GM12892 (cell line): ENCODE measurements at regions not wholly inside any gene's neighbourhood (a gene's known extent, or its start where the extent isn't known, plus 50 kb on each side); places are given as distances from the start of the nearest gene placed in this dataset.

Source experiments
- POLR2A ChIP-seq: IDR thresholded peaks from 2 replicates; pipeline ENCODE4 v1.6.1; 2011; ENCODE audit warnings: low read depth, low read length, control low read depth
- POLR2AphosphoS5 ChIP-seq: IDR thresholded peaks from 2 replicates; pipeline ENCODE4 v1.6.1; 2011; ENCODE audit warnings: low read depth, low read length, control low read depth

- TF ChIP-seq POLR2A (no peak), POLR2AphosphoS5 (no peak)
Observed at GRCh38 chr18:41647914-41648313, 307.1 kb upstream of the PIK3C3 start.
